GM12864 (cell line): ENCODE measurements at regions not wholly inside any gene's neighbourhood (a gene's known extent, or its start where the extent isn't known, plus 50 kb on each side); places are given as distances from the start of the nearest gene placed in this dataset.

Experiments used
- DNase-seq: peaks from one replicate; pipeline ENCODE4 v3.0.0-alpha.2; 2011; ENCODE audit warnings: low read depth
- H3K4me3 ChIP-seq: 2 replicates; pipeline ENCODE4 v1.5.1; 2011; ENCODE audit warnings: mild to moderate bottlenecking, low read depth, low read length, control low read depth
- CTCF ChIP-seq: IDR thresholded peaks from 2 replicates; pipeline ENCODE4 v1.5.1; 2011; ENCODE audit warnings: low read depth, mild to moderate bottlenecking, moderate library complexity, low read length, control low read depth, inconsistent platforms; ENCODE audit errors: missing control alignments

GRCh38 chr3:21152555-21152954 lies 598.5 kb downstream of the ZNF385D start:
- H3K4me3 ChIP-seq, result no peak overlapping the region
- no peak for DNase-seq
- no peak for TF ChIP-seq CTCF

DNA sequence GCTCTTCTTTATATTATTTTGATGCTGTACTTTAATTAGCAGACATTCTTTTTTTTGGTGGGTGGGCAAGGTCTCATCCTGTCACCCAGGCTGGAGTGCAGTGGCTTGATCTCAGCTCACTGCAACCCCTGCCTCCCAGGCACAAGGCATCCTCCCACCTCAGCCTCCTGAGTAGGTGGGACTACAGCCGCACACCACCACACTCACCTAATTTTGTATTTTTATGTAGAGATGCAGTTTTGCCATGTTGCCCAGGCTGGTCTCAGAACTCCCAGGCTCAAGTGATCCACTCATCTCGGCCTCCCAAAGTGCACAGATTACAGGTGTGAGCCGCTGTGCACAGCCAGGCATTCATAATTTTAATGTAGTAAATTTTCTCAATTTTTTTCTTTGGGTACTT lies 608.1 kb downstream of the ZNF385D start:
- no peak for DNase-seq
- H3K4me3 ChIP-seq, result no peak overlapping the region
- TF ChIP-seq CTCF, result no peak

DNA sequence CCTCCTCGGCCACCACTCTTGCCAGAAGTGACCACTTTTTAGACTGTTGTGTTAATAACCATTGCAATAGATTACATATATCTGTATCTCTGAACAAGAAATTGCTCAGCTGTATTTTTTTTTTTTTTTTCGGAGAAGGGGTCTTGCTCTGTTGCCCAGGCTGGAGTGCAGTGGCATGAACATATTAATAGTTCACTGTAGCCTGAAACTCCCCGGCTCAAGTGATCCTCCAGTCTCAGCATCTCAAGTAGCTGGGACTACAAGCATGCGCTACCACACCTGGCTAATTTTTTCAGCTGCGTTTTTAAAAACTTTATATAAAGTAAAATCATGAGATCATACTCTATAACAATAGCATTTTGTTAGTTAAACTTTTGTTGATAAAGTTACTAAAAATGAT lies 609.0 kb downstream of the ZNF385D start:
- TF ChIP-seq CTCF, result no peak
- no peak overlapping the region for H3K4me3 ChIP-seq
- no peak for DNase-seq

GRCh38 chr3:21140785-21141184 lies 610.2 kb downstream of the ZNF385D start:
- DNase-seq, result no peak
- TF ChIP-seq CTCF, result no peak
- no peak overlapping the region for H3K4me3 ChIP-seq

GRCh38 chr3:21138085-21138484 lies 612.9 kb downstream of the ZNF385D start:
- DNase-seq, result no peak
- TF ChIP-seq CTCF, result no peak
- H3K4me3 ChIP-seq, result no peak overlapping the region

GRCh38 chr3:21132896-21133295 lies 618.1 kb downstream of the ZNF385D start:
- no peak overlapping the region for H3K4me3 ChIP-seq
- no peak for DNase-seq
- TF ChIP-seq CTCF, result no peak

- no peak for TF ChIP-seq CTCF
- no peak overlapping the region for H3K4me3 ChIP-seq
- no peak for DNase-seq
Observed at GRCh38 chr3:21120826-21121225, 630.2 kb downstream of the ZNF385D start.
